ENCODE measurements at regions not wholly inside any gene's neighbourhood (a gene's known extent, or its start where the extent isn't known, plus 50 kb on each side); places are given as distances from the start of the nearest gene placed in this dataset.
A peak's percentile ranks its signal among the peaks of the same experiment; 100 is the strongest.

DNA sequence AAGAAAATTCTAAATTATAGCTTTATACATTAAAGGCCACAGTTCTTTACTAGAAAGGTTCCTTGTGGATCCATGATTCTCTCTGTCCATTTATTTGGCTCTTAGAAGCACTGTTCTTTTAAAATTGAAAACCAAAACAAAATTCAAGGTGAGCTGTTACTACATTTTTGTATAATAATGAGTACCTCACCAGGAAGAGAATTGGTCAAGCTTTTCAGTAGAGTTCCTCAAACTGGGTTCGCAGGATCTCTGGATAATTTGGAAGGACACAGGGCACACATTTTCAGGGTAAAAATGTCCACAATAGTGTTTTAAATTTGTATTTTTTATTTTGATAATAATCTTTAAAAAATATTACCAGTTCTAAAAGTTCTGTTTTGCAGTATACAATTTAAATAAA, 93.0 kb downstream of the PPP1R3A start:
- DNase-seq = no peak

DNA sequence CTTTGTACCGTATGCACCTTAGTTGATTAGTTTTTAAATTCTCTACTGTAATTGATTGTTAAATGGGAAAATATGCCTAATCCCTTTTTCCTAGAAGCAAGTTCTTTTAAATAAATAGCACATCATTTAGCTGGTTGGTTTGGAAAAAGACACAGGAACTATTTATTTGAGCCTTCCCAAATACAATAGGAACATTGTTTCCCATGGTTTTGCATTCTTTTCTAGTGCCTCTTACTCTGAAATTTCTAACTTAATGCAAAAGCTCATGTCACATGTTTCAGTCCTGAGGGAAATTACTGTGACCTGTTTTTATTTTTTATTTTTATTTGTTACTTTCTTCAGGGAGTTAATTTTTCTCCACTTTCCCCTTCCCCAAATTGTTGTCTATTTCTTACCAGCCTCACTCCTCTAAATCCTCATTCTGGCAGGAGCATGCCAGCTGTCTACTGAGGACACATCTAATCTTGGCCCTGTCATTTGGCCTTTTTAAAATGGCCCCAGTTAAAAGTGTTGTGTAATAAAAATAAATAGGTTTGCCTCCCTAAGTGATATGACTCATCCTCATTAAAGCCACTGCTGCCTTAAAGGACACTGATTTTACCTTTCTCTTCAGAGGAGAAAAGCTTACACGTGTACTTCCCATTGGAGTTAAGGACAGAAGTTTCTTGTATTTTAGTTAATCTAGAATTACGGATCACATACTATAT, 94.5 kb downstream of the PPP1R3A start:
- DNase-seq = no peak

DNA sequence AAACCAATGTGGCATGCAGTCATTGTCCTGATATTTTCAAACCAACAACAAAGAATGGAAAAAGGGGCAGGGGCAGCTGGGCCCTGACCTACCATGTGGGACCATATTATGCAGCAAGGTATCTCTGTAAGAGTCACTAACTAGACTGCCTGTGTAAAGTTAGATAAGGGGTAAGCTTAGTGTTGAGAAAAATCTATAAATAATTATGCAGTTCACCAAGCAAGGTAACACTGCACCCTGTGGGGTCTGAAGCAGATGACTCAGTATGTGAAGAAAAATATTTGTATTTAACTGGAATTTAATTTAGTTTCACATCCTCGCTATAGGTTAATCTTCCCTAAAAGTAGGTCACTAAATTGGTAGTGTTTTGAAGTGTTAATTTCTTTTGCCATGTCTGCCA, 99.3 kb downstream of the PPP1R3A start:
- DNase-seq = no peak

DNA sequence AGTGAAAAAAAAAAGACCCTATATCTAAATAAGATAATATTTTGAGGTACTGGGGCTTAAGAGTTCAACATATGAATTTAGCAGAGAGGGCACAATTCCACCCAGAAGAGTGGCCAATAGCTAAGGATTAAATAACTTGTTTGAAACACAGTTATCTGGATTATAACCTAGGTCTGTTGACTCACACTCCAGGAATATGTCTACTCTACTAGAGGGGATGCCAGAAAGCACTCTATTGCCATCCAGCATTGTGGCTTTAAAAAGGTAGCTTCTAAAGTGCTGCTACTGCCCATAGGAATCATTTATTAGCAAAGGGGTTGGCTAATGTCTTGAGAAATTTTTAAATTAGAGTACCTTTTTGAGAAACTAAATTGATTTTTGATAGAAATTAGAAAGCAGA, 102.2 kb downstream of the PPP1R3A start:
- no peak for DNase-seq

DNA sequence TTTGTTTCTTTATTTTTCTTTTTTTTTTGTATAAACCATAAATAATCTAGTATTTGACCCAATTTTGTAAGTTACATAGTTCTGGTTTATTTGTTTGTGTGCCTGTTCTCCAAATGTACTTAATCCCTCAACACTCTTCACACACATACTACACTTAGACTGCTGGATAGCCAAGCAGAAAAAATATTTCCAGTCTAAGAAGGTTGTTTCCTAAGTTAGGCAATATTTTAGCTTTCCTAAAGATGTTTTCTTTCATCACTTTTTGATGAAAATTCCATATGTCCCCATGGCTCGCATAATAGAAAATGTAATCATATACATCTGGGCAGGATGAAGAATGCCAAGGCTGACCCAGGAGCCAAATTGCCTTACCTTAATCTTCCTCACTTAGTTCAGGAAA, 105.3 kb downstream of the PPP1R3A start:
- no peak for DNase-seq

DNA sequence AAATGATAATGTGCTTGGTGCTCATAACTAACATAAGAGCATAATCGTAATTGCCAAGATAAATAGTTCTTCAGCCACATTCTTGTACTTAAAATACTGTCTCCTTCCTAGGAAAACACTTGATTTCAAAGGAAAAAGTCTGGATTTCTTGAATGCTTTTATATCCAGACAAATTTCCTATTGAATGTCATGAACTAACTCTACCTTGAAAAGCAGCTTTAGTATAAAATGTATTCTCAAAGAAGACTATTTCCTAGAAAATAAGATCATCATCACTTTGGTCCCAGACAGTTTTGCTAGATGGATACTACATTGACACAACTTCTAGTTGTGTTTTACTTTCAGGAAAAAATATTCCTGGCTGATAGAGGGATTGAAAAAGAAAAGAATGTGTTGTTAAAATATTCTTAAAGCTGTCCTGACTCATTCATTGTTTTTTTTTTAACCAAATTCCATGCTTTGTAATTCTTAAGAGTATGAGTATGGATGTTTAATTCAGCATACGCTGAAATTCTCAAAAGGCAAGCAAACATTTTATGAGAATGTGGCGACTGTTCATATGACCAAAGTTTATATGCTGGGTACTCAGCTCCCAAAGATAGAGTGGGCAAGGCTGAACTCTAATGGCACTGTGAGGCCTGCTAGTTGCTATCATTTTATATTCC, 106.1 kb downstream of the PPP1R3A start:
- DNase-seq = peak; percentile 69

DNA sequence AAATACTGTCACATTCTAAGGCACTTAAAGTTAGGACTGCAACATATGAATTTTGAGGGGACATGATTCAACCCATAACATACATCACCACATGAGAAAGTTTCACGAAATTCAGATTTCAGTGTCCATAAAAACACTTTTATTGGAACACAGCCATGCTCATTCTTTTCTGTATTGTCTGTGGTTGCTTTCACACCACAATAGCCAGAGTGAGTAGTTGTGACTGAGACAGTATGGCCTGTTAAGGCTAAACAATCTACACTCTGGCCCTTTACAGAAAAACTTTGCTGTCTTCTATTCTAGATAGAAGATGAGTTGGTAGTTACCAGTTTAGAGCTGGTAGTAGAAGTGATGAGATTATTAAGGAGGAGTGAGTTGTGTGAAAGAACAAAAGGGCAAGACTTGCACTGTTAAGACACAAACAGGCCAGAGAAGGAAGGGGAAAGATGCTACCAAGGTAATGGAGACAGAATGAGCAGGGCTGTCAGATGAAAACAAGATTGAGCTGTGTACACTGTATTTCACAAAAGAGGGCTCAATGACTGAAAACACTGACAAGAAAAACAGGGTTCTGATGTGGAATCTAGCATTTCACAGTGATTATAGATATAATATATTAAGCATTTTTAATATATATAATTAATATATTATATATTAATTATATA, 108.6 kb downstream of the PPP1R3A start:
- DNase-seq = peak; percentile 65

DNA sequence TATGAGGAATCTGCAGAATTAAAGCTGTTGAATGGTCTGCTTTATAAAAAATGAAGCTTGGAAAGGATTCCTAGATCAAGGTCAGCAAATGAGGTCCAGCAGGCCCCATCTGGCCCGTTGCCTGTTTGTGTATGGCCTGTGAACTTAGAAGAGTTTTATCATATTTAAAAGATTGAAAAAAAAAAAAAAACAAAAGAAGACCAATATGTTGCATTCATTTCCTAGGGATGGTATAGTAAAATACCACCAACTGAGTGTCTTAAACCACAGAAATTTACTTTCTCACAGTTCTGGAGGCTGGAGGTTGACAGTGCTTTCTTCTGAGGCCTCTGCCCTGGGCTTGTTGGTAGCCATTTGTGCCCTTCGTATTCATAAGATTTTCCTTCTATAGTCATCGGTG, 109.2 kb downstream of the PPP1R3A start:
- DNase-seq = peak; percentile 86

DNA sequence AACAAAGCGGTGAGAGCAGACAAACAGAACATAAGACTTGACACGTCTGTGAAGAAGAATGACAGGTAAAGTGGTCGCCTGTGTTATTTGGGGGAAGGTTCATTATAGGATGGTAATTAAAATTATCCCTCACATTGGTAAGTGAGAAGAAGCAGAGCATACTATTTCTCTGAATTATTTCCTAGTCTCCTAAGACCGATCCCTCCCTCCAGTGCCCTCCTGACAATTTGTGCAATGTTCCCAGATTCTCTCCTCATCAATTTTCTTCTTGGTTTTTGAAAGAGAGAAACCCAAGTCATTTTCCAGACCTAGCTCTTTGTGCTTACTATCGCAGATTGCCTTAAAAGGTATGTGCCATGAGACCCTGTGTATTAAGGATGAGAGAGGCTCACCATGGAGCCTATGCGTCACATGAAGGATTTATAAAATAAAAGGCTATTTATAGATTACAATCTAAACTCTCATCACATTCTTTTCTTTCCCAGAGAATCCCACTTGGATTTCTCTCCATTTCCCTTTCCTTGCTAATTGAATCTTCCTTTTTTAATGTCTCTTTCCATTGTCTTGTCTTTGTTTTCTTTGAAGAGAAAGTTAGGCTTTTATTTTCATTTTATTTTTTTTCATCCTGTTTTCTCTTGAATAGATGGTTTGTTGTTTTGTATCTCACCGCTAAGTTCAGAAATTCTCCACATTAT, 112.0 kb downstream of the PPP1R3A start:
- peak; percentile 77 for DNase-seq

DNA sequence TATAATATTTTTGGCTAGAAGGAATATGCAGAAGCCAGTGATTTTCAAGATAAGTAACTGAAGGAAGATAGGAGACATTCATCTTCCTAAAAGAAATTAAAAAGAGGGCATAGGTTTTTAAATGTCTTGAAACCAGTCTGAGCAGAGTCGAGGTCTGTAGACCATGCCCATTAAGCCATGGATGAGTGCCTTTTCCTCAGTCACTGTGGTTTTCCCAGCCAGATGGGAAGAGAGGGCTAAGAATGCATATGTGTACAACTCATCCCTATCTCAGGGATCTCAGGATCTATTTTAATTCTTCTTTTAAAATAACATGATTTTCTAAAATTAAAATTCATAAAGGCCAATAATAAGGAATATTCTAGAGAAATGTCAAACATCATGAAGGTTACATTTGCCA, 112.8 kb downstream of the PPP1R3A start:
- DNase-seq = peak; percentile 48

DNA sequence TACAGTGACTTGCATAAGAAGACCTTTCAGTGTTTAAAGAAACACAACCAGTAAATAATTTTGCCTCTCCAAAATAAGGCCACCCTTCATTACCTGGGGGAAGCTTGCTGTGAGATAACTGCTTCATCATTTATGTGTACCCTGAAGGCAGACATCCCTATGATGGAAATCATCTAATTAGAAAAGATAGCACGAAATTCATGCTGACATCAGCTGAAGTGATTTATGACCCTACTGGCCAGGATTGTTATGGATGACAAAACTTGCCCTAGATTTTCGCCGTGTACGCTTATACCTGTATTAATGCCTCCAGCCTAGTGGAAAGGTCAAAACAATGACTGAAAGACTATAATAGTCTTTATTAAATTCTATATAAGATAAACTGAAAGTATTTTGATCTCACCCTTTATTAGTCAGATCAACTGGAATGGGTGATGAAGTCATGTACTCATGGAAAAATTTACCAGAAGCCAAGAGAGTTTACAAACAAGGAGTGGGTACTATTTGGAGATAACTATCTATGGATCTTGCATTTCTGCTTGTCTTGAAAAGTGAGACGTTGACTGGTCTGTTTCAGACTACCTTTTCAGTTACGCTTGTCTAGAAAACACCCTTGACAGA, 114.2 kb downstream of the PPP1R3A start:
- no peak for DNase-seq

DNA sequence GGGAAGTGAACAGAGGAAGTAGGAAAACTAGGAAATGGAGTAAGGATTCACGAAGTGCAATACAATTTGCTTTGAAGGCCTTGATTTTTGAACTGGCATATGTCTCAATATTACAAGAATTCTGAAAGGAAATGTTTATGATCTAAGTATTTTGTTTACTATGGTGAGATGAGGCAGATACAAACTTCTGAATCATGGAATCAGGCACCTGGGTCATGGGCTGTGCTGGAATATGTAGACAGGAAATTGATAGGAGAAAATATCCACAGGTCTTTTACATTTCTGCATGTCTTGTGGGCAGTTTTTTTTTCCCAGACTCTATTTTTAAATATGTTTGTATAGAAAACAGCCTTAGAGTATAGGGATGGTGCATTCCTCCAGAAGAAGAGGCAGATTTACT, 117.1 kb downstream of the PPP1R3A start:
- peak; percentile 27 for DNase-seq

DNA sequence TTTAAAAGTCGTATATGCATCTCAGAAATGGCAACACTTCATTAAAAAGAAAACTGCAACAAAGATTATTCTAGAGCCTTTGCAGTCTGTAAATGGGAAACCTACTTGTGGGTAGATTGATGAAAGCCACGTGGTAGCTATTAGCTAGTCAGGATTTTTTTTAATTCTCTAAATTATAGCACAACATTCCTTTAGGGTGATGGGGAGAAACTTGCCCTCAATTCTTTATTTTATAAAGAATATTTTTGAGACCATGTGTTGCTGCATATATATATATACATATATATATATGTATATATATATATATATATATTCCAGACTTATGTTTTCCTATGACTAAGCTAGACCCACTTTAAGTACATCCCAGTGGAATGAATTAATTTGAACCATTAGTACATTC, 118.0 kb downstream of the PPP1R3A start:
- peak; percentile 62 for DNase-seq

DNA sequence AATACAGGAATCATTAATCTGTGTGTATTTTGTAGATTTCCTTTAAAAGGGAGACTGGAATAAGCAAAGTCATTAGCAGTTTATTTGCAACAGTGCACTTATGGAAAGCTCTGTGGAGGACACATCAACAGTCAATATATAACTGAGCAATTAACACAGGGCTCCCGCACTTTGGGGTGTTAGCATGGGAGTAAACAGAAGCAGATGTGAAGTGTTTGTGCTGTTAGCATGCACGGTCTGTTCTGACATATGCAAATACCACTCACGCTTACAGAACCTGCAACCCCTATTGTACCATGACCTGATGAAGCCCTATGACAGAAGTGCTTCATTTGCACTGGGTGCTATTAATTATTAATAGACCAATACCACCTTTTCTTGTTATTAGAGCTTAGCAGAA, 118.9 kb downstream of the PPP1R3A start:
- DNase-seq = no peak

DNA sequence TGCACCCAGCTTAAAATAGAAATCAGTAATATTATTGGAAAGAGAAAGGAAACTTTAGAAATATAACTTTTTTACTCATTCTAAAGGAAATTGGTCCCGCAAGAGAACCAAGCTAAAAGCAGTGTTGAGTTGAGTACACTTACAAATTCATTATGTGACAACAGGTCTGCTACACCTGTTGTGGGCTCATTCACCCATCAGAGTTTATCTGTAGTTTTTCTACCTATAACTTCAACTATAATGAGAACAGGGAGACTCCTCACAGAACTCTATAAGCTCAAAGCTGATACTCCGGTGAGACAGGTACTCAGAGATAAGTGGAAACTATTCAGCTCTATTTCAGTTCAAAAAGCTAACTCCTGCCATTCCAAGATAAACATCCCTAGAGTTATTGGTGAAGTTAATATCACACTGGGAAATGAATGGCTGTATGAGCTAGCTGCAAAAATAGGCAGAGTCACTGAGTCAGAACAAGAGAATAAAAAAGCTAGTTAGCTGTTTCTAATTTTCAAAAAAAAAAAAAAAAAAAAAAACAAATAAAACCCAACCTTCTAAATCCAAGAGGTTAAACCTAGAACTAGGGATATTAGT, 121.3 kb downstream of the PPP1R3A start:
- no peak for DNase-seq

DNA sequence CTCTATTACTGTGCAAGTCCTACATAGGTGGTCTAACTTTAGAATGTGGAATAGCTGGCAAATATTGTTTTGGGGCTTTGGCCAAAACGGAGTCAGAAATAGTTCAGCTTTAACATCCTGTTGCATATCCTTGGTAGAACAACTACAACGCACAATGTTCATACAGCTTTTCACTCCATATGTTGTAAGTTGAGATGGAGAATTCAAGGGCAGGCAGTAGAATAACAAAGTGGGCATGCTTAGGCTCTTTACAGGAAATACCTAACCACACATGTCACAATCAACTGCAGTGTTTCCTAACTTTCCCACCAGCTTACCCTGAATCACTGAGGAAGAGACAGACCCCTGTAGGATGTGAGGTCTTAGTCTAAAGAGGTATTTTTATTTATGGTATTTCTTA, 122.3 kb downstream of the PPP1R3A start:
- peak; percentile 96 for DNase-seq

DNA sequence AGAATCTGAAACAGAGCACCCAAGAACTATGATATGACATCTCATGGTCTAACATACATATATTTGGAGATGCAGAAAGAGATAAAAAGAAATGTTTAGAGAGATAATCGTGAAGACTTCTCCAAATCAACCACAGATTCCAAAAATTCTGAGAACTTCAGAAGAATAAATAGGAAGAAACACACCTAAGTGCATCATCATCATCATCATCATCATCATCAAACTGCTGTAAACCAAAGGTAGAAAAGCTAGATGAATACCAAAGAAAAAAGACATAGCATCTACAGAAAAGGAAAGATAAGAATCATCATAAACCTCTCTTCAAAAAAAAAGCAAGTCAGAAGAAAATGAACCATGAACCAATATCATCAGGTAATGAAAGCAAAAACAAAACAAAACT, 124.2 kb downstream of the PPP1R3A start:
- DNase-seq = no peak

DNA sequence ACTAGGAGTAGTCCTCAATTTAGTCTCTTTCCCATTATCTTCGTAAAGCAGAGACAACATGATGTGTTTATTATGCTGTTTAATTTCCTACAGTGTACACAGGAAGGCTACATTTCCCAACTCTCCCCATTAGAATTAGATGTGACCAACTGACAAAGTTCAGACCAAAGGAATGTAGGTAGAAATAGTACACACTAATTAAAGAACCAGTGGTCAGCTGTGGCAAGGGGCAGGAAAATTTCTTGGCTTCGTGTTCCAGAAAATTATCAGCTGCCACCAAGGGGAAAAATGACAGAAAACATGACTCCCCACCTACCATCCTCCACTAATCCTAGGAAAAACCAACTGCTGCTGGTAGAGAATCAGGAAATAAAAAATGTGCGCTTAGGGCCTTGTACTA, 125.6 kb downstream of the PPP1R3A start:
- no peak for DNase-seq

DNA sequence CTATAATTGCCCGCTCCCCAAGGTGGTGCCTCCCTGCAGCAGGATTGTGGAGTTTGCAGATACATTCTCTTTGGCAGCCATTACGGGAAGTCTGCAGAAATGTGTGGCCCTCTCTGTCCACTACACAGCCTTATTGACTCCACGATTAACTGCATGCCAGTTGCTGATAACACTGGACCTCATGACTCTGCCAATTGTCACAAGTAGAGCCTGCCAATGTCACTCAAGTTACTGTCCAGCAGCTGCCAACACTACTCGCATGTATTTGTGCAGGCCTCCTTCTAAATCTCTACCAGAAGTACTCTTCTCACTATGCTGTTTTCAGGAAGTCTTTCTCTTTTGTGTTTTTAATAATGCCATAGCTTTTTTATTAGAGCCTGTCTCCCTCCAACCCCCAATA, 128.8 kb downstream of the PPP1R3A start:
- no peak for DNase-seq

DNA sequence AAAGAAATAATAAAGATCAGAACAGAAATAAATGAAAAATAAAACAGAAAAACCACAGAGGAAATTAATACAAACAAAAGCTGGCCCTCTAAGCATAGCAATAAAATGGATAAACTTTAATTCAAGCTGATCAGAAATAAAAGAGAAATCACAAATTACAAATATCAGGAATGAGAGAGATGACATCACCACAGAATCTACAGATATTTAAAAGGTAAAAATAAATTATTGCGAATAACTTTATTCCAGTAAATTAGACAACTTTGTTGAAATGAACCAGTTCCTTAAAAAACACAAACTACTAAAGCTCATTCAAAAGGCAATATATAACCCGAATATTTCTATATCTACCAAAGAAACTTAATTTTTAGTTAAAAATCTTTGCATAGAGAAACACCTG, 131.7 kb downstream of the PPP1R3A start:
- no peak for DNase-seq

DNA sequence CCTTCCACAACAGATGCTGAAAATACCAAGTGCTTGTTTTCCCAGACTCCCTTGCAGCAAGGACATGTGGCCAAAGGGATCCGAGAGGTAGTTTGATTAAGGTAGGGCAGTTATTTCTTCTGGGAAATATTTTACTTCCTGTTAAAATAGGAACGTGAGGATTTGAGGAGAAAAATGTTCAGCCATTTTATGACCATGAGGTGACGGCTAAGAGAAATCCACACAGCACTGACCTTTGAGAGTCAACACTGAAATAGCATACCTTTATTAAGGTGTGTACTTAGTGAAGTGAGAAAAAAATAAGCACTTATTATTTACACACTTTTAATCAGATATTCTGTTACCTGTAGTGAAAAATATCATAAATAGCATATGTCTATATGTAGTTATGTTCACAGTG, 133.9 kb downstream of the PPP1R3A start:
- no peak for DNase-seq

DNA sequence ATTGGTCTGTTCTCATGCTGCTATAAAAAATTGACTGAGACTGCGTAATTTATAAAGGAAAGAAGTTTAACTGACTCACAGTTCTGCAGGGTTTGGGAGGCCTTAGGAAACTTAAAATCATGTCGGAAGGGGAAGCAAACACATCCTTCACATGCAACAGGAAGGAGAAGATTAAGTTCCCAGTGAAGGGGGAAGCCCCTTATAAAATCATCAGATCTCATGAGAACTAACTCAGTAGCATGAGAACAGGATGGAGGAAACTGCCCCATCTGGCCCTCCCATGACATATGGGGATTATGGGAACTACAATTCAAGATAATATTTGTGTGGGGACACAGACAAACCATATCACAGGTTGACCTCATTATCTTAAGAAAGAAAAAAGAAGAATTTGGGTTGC, 134.5 kb downstream of the PPP1R3A start:
- DNase-seq = no peak

DNA sequence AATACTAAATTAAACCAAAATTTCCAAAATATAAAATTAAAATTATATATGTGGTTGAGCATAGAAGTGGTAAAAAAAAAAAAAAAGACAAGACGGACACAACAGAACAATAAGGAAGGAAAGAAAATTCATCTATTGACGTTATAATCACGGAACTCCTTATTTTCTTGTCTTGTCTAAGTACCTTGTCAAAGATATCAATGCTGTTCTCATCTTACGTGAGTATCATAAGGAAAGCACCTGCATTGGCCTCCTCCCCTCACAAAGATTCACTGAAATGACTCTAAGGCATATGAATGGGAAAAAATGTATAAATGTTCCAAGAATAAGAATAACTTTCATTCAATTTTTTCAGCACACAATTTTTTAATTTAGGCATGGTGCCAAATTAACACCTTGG, 135.4 kb downstream of the PPP1R3A start:
- no peak for DNase-seq

Data from fibroblast of skin of scalp (primary cell).